Type B pancreatic cell (in vitro differentiated cells): ENCODE measurements at regions not wholly inside any gene's neighbourhood (a gene's known extent, or its start where the extent isn't known, plus 50 kb on each side); places are given as distances from the start of the nearest gene placed in this dataset.

ENCODE experiments used
- DNase-seq: peaks from one replicate; pipeline ENCODE4 v3.0.0; 2021; ENCODE audit warnings: mixed read lengths; ENCODE audit not compliant: unreplicated experiment; ENCODE audit errors: extremely low spot score
- H3K27ac Mint-ChIP-seq: 2 replicates; pipeline ENCODE4 v1.8.0; 2021; ENCODE audit warnings: mild to moderate bottlenecking, mixed read lengths
- H3K27me3 Mint-ChIP-seq: 2 replicates; pipeline ENCODE4 v1.8.0; 2021; ENCODE audit warnings: mixed read lengths
- H3K36me3 Mint-ChIP-seq: 2 replicates; pipeline ENCODE4 v1.8.0; 2021; ENCODE audit warnings: mixed read lengths
- H3K4me1 Mint-ChIP-seq: one replicate; pipeline ENCODE4 v1.8.0; 2021; ENCODE audit warnings: mixed read lengths; ENCODE audit not compliant: unreplicated experiment
- H3K4me3 Mint-ChIP-seq: 2 replicates; pipeline ENCODE4 v1.8.0; 2021; ENCODE audit warnings: mild to moderate bottlenecking, mixed read lengths
- H3K9me3 Mint-ChIP-seq: 2 replicates; pipeline ENCODE4 v1.8.0; 2021; ENCODE audit warnings: mixed read lengths
- TF ChIP-seq, protein P1 (sequence below): fragments of 200-600 bp; sonication (generic); conservative IDR thresholded peaks from 2 replicates; pipeline ENCODE4 v1.5.0; 2021; ENCODE audit warnings: antibody characterized with exemption, mild to moderate bottlenecking

DNA sequence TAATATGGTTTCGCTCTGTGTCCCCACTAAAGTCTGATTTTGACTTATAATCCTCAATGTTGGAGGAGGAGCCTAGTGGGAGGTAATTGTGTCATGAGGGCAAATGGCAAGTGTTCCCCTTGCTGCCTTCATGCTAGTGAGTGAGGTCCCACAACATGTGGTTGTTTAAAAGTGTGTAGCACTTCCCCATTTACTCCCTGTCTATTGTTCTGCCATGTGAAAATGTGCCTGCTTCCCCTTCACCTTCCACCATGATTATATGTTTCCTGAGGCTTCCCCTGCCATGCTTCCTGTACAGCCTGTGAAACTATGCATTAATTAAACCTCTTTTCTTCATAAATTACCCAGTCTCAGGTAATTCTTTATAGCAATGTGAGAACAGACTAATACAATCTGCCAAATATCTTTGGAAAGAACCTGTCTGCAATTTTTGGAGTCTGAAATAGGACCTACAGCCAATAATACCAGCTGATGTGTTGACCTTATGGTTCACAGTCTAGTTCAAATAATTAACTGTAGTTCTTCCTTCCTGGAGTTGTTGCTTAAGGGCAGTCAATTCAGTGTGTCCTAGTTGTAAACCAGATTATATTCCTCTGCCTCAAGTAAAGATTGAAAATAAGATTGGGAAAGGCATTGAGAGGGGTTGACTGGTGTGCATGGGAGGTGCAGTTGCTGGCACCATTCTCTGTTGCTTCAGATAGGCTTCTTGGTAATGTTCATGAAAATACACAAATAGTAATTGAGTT is 1442.9 kb downstream of the SLITRK1 start:
- H3K4me1 Mint-ChIP-seq, result no peaks in the 10 kb centered on the region
- no peak for DNase-seq
- no peaks in the 10 kb centered on the region for H3K36me3 Mint-ChIP-seq
- H3K27me3 Mint-ChIP-seq, result peaks cover 11% of the 10 kb centered on the region
- no peaks in the 10 kb centered on the region for H3K9me3 Mint-ChIP-seq
- TF ChIP-seq, protein P1, sequence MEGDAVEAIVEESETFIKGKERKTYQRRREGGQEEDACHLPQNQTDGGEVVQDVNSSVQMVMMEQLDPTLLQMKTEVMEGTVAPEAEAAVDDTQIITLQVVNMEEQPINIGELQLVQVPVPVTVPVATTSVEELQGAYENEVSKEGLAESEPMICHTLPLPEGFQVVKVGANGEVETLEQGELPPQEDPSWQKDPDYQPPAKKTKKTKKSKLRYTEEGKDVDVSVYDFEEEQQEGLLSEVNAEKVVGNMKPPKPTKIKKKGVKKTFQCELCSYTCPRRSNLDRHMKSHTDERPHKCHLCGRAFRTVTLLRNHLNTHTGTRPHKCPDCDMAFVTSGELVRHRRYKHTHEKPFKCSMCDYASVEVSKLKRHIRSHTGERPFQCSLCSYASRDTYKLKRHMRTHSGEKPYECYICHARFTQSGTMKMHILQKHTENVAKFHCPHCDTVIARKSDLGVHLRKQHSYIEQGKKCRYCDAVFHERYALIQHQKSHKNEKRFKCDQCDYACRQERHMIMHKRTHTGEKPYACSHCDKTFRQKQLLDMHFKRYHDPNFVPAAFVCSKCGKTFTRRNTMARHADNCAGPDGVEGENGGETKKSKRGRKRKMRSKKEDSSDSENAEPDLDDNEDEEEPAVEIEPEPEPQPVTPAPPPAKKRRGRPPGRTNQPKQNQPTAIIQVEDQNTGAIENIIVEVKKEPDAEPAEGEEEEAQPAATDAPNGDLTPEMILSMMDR, result no peak
- no peak overlapping the region for H3K4me3 Mint-ChIP-seq
- H3K27ac Mint-ChIP-seq, result no peak overlapping the region

DNA sequence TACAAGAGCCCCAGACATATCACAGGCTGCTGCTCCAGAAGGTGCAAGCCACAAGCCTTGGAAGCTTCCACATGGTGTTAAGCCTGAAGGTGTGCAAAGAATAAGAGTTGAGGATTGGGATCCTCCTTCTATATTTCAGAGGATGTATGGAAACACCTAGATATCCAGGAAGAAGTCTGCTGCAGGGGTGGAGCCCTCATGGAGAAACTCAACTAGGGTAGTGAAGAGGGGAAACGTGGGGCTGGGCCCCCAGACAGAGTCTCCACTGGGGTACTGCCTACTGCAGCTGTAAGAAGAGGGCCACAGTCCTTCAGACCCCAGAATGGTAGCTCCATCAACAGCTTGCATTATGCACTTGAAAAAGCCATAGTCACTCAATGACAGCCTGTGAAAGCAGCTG is 1444.0 kb downstream of the SLITRK1 start:
- Mint-ChIP-seq H3K9me3 (no peaks in the 10 kb centered on the region), H3K4me3 (no peak overlapping the region), H3K27ac (no peak overlapping the region), H3K27me3 (peaks cover 5% of the 10 kb centered on the region), H3K36me3 (no peaks in the 10 kb centered on the region), H3K4me1 (no peaks in the 10 kb centered on the region)
- TF ChIP-seq, protein P1, result no peak
- no peak for DNase-seq

DNA sequence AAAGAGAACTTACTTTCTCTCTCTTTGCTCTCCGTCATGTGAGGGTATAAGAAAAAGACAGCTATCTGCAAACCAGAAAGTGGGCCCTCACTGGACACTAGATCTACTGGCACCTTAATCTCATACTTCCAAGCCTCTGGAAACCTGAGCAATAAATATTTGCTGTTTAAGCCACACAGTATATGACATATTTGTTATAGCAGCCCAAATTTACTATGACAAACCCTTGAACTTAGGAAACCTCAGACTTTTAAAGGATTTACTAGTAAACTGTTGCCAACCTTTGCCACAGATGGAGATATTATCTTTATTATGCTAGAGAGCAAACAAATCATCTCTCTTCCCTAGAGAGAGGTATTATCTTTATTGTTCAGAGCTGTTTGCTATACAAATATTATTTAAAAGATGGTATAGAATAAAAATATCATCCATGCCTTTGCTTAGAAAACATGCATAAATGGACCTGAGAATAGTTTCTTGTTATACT is 1446.1 kb downstream of the SLITRK1 start:
- Mint-ChIP-seq H3K27me3 (peaks cover 2% of the 10 kb centered on the region), H3K9me3 (no peaks in the 10 kb centered on the region)

DNA sequence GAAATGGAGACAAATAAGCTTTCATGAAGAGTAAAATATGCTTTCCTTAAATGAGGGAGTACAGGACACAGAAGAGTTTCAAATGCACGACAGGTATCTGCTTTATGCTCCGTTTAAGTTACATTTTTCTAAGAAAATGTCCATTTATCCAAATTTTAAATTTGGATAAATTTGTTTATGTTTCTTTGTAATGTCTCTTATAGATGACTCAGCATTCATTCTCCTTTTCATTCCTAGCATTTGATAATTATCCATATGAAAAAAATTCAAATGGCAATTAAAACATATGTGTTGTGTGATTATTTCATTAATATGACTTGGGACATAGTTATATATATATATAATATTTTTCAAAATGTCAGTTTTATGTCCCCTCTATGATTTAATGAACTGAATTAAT is 1449.3 kb downstream of the SLITRK1 start:
- no peak overlapping the region for H3K4me3 Mint-ChIP-seq
- no peak for DNase-seq
- peaks cover 2% of the 10 kb centered on the region for H3K27me3 Mint-ChIP-seq

More for the DNA sequence above, 1446.1 kb downstream of the SLITRK1 start:
- Mint-ChIP-seq H3K36me3 (no peaks in the 10 kb centered on the region), H3K4me3 (no peak overlapping the region), H3K4me1 (no peaks in the 10 kb centered on the region), H3K27ac (no peak overlapping the region)
- TF ChIP-seq, protein P1, result no peak
- DNase-seq, result no peak

DNA sequence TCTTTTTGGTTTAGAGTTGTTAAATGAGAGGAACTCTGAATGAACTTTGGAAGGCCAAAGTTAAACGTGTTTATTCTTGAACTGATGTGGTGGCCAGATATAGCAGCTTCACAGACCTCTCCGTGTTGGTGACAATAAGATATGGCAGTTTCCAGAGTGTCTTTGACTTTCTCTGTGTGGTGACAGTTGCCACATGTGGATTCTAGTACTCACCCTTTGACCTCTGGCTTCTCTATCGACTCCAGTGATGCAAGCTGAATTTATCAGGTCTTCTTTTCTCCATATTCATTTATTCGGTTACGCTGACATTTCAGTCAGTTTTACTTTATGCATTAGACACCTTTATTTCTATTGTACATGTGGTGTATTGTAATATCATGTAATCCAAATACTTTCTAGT is 1469.5 kb downstream of the SLITRK1 start:
- Mint-ChIP-seq H3K4me1 (no peaks in the 10 kb centered on the region), H3K4me3 (no peak overlapping the region), H3K9me3 (no peaks in the 10 kb centered on the region), H3K27me3 (no peaks in the 10 kb centered on the region), H3K27ac (no peak overlapping the region), H3K36me3 (no peaks in the 10 kb centered on the region)
- TF ChIP-seq, protein P1, result no peak
- no peak for DNase-seq

More for the DNA sequence above, 1449.3 kb downstream of the SLITRK1 start:
- no peak overlapping the region for H3K27ac Mint-ChIP-seq
- no peaks in the 10 kb centered on the region for H3K36me3 Mint-ChIP-seq
- TF ChIP-seq, protein P1, result no peak
- no peaks in the 10 kb centered on the region for H3K9me3 Mint-ChIP-seq
- no peaks in the 10 kb centered on the region for H3K4me1 Mint-ChIP-seq
